SK-N-SH (cell line): ENCODE measurements at regions not wholly inside any gene's neighbourhood (a gene's known extent, or its start where the extent isn't known, plus 50 kb on each side); places are given as distances from the start of the nearest gene placed in this dataset.

Experiments
- CTCF ChIA-PET: fragments of 300-600, 350-600 bp; formaldehyde crosslinking; extraction: SDS; loops from one replicate; lab custom pipeline; 2021; lab: Yijun Ruan, JAX
- POLR2A ChIA-PET: fragments of 350-600 bp; sonication (Branson Sonifier 250); formaldehyde crosslinking; extraction: SDS; loops from one replicate; lab custom pipeline; 2020; ENCODE audit warnings: antibody characterized with exemption, inconsistent platforms; lab: Yijun Ruan, JAX
- DNase-seq: peaks from one replicate; pipeline ENCODE4 v3.0.0; 2012
- H2AFZ ChIP-seq: fragments of 200-600 bp; sonication (generic); 2 replicates; pipeline ENCODE4 v1.8.1; 2016; ENCODE audit warnings: antibody characterized with exemption, mild to moderate bottlenecking, low read depth
- H3F3A ChIP-seq: fragments of 200-600 bp; sonication (generic); replicated peaks from 2 replicates; pipeline ENCODE3; 2016; ENCODE audit warnings: antibody characterized with exemption, mild to moderate bottlenecking; ENCODE audit not compliant: insufficient read depth
- H3K27ac ChIP-seq, 2 experiments: fragments of 200-500 bp in 1 of 2; fragments of 200-600 bp in 1 of 2; sonication (Bioruptor generic) in 1 of 2; sonication (generic), shearing (Covaris generic) in 1 of 2; 2 replicates each; pipeline versions ENCODE4 v1.5.1 to v1.6.1; 2014 to 2016; ENCODE audit warnings: low read depth in 2 of 2, inconsistent platforms in 1 of 2, low read length in 1 of 2, mild to moderate bottlenecking in 1 of 2, mixed read lengths in 1 of 2
- H3K27me3 ChIP-seq: fragments of 200-600 bp; sonication (generic), shearing (Covaris generic); 2 replicates; pipeline ENCODE4 v1.6.1; 2016; ENCODE audit warnings: mixed run types; ENCODE audit not compliant: insufficient read depth
- H3K36me3 ChIP-seq, 2 experiments: fragments of 200-500 bp in 1 of 2; fragments of 200-600 bp in 1 of 2; sonication (Bioruptor generic) in 1 of 2; sonication (generic) in 1 of 2; replicated peaks in 1 of 2; 2 replicates each; pipeline versions ENCODE3 to v1.5.1; 2014 to 2016; ENCODE audit warnings: low read length in 1 of 2, mild to moderate bottlenecking in 1 of 2; ENCODE audit not compliant: insufficient read depth in 2 of 2, control insufficient read depth in 1 of 2
- H3K4me1 ChIP-seq, 2 experiments: fragments of 200-500 bp in 1 of 2; fragments of 200-600 bp in 1 of 2; sonication (Bioruptor generic) in 1 of 2; sonication (generic), shearing (Covaris generic) in 1 of 2; 2 replicates each; pipeline versions ENCODE4 v1.5.1 to v1.6.1; 2014 to 2016; ENCODE audit warnings: low read depth in 1 of 2, low read length in 1 of 2, mixed run types in 1 of 2; ENCODE audit not compliant: insufficient read depth in 2 of 2, control insufficient read depth in 1 of 2
- H3K4me2 ChIP-seq: fragments of 200-600 bp; sonication (generic), shearing (Covaris generic); 2 replicates; pipeline ENCODE4 v1.6.1; 2017; ENCODE audit warnings: mixed run types
- H3K4me3 ChIP-seq, 2 experiments: fragments of 200-500 bp in 1 of 2; fragments of 200-600 bp in 1 of 2; sonication (Bioruptor generic) in 1 of 2; sonication (generic), shearing (Covaris generic) in 1 of 2; 2 replicates each; pipeline versions ENCODE4 v1.5.1 to v1.8.1; 2014 to 2016; ENCODE audit warnings: low read depth in 2 of 2, inconsistent platforms in 1 of 2, low read length in 1 of 2, mild to moderate bottlenecking in 1 of 2, mixed read lengths in 1 of 2, moderate library complexity in 1 of 2
- H3K79me2 ChIP-seq: fragments of 200-600 bp; sonication (generic); 2 replicates; pipeline ENCODE4 v1.8.1; 2017; ENCODE audit warnings: mild to moderate bottlenecking; ENCODE audit not compliant: insufficient read depth
- H3K9ac ChIP-seq: fragments of 200-600 bp; sonication (generic); 2 replicates; pipeline ENCODE4 v1.6.1; 2017; ENCODE audit warnings: mixed run types
- H3K9me2 ChIP-seq: fragments of 200-600 bp; sonication (generic); 2 replicates; pipeline ENCODE4 v1.6.1; 2017; ENCODE audit warnings: mixed run types
- H3K9me3 ChIP-seq: fragments of 200-600 bp; sonication (generic); 2 replicates; pipeline ENCODE4 v1.6.1; 2017; ENCODE audit warnings: mixed run types, mild to moderate bottlenecking, moderate library complexity
- H4K20me1 ChIP-seq: fragments of 200-600 bp; sonication (generic); 2 replicates; pipeline ENCODE4 v1.6.1; 2017; ENCODE audit warnings: mild to moderate bottlenecking, mixed run types; ENCODE audit not compliant: insufficient read depth
- CHD2 ChIP-seq: fragments of 150-350 bp; IDR thresholded peaks from 2 replicates; pipeline ENCODE4 v1.6.1; 2018; ENCODE audit warnings: low read length; ENCODE audit not compliant: partially characterized antibody
- ELF1 ChIP-seq: IDR thresholded peaks from 2 replicates; pipeline ENCODE4 v1.4.0; 2012
- EZH2phosphoT487 ChIP-seq: fragments of 200-600 bp; sonication (generic); IDR thresholded peaks from 2 replicates; pipeline ENCODE4 v1.6.1; 2017; ENCODE audit warnings: low read depth, mixed run types, mild to moderate bottlenecking, antibody characterized with exemption, moderate library complexity, borderline replicate concordance
- FOSL2 ChIP-seq: IDR thresholded peaks from 2 replicates; pipeline ENCODE4 v1.4.0; 2012; ENCODE audit warnings: low read depth, mild to moderate bottlenecking, moderate library complexity, borderline replicate concordance
- FOXJ3 ChIP-seq: sonication (generic); formaldehyde crosslinking; IDR thresholded peaks from 2 replicates; pipeline ENCODE4 v1.5.1; 2020; ENCODE audit warnings: mild to moderate bottlenecking, missing genetic modification reagents
- FOXM1 ChIP-seq: IDR thresholded peaks from 2 replicates; pipeline ENCODE4 v1.4.0; 2012; ENCODE audit warnings: low read depth, mild to moderate bottlenecking
- GATA2 ChIP-seq: sonication (generic); formaldehyde crosslinking; IDR thresholded peaks from 2 replicates; pipeline ENCODE4 v1.5.0; 2020; ENCODE audit warnings: mild to moderate bottlenecking, missing genetic modification reagents
- JUND ChIP-seq: IDR thresholded peaks from 2 replicates; pipeline ENCODE4 v1.4.0; 2012
- MEF2A ChIP-seq: IDR thresholded peaks from 2 replicates; pipeline ENCODE4 v1.4.0; 2012; ENCODE audit warnings: low read depth, borderline replicate concordance
- NFIC ChIP-seq: IDR thresholded peaks from 2 replicates; pipeline ENCODE4 v1.4.0; 2012; ENCODE audit warnings: borderline replicate concordance
- POLR2AphosphoS5 ChIP-seq: IDR thresholded peaks from 2 replicates; pipeline ENCODE4 v1.6.1; 2012; ENCODE audit warnings: low read depth, low read length
- RFX5 ChIP-seq: IDR thresholded peaks from 2 replicates; pipeline ENCODE4 v1.6.1; 2012; ENCODE audit warnings: mild to moderate bottlenecking, improper control_type of control experiment, low read length
- SIN3A ChIP-seq: IDR thresholded peaks from 2 replicates; pipeline ENCODE4 v1.6.1; 2012; ENCODE audit warnings: low read depth, mild to moderate bottlenecking, low read length, moderate library complexity, borderline replicate concordance
- SMC3 ChIP-seq: IDR thresholded peaks from 2 replicates; pipeline ENCODE4 v1.6.1; 2012; ENCODE audit warnings: low read depth, low read length, improper control_type of control experiment
- TAF1 ChIP-seq: IDR thresholded peaks from 2 replicates; pipeline ENCODE4 v1.6.1; 2012; ENCODE audit warnings: low read depth, mild to moderate bottlenecking, low read length, moderate library complexity, borderline replicate concordance
- TEAD4 ChIP-seq: IDR thresholded peaks from 2 replicates; pipeline ENCODE4 v1.4.0; 2012; ENCODE audit warnings: mild to moderate bottlenecking, borderline replicate concordance; ENCODE audit not compliant: insufficient read depth
- YY1 ChIP-seq: IDR thresholded peaks from 2 replicates; pipeline ENCODE4 v1.4.0; 2012; ENCODE audit warnings: low read depth, mild to moderate bottlenecking
- WGBS: methylation state at CpG from one replicate; pipeline ENCODE4 v1.1.6; 2017; ENCODE audit warnings: low lambda C conversion rate; 5-methylcytosine and 5-hydroxymethylcytosine counted together
- TF ChIP-seq, protein P1 (sequence below): IDR thresholded peaks from 2 replicates; pipeline ENCODE4 v1.6.1; 2012; ENCODE audit warnings: mild to moderate bottlenecking, low read depth, low read length, moderate library complexity
- TF ChIP-seq, protein P2 (sequence below): IDR thresholded peaks from 2 replicates; pipeline ENCODE4 v1.4.0; 2012; ENCODE audit warnings: low read depth, borderline replicate concordance

- H3K9ac ChIP-seq = no peak overlapping the region
- H3K27me3 ChIP-seq = no peaks in the 10 kb centered on the region
- H3K36me3 ChIP-seq = no peaks in the 10 kb centered on the region
- TF ChIP-seq TEAD4 = no peak
- no peak for TF ChIP-seq MEF2A
- TF ChIP-seq FOSL2 = no peak
- no peak for TF ChIP-seq RFX5
- no peak for TF ChIP-seq POLR2AphosphoS5
- TF ChIP-seq SIN3A = no peak
- TF ChIP-seq ELF1 = no peak
- no peak for TF ChIP-seq NFIC
- TF ChIP-seq YY1 = no peak
- no peak for TF ChIP-seq JUND
- no peak for TF ChIP-seq GATA2
- TF ChIP-seq TAF1 = no peak
- TF ChIP-seq EZH2phosphoT487 = no peak
- TF ChIP-seq, protein P1, sequence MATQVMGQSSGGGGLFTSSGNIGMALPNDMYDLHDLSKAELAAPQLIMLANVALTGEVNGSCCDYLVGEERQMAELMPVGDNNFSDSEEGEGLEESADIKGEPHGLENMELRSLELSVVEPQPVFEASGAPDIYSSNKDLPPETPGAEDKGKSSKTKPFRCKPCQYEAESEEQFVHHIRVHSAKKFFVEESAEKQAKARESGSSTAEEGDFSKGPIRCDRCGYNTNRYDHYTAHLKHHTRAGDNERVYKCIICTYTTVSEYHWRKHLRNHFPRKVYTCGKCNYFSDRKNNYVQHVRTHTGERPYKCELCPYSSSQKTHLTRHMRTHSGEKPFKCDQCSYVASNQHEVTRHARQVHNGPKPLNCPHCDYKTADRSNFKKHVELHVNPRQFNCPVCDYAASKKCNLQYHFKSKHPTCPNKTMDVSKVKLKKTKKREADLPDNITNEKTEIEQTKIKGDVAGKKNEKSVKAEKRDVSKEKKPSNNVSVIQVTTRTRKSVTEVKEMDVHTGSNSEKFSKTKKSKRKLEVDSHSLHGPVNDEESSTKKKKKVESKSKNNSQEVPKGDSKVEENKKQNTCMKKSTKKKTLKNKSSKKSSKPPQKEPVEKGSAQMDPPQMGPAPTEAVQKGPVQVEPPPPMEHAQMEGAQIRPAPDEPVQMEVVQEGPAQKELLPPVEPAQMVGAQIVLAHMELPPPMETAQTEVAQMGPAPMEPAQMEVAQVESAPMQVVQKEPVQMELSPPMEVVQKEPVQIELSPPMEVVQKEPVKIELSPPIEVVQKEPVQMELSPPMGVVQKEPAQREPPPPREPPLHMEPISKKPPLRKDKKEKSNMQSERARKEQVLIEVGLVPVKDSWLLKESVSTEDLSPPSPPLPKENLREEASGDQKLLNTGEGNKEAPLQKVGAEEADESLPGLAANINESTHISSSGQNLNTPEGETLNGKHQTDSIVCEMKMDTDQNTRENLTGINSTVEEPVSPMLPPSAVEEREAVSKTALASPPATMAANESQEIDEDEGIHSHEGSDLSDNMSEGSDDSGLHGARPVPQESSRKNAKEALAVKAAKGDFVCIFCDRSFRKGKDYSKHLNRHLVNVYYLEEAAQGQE = no peak
- TF ChIP-seq FOXJ3 (CRISPR knock-in tag) = no peak
- TF ChIP-seq, protein P2, sequence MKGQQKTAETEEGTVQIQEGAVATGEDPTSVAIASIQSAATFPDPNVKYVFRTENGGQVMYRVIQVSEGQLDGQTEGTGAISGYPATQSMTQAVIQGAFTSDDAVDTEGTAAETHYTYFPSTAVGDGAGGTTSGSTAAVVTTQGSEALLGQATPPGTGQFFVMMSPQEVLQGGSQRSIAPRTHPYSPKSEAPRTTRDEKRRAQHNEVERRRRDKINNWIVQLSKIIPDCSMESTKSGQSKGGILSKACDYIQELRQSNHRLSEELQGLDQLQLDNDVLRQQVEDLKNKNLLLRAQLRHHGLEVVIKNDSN = no peak
- H3K4me3 ChIP-seq = no peak overlapping the region
- DNase-seq = no peak
- H3K9me2 ChIP-seq = no peaks in the 10 kb centered on the region
- no CpG with 5 or more reads among the region's 1 CpG for WGBS
- no peak overlapping the region for H2AFZ ChIP-seq
- H3K9me3 ChIP-seq = no peaks in the 10 kb centered on the region
- H3K4me1 ChIP-seq = no peaks in the 10 kb centered on the region
- ChIA-PET POLR2A (no interaction called here), CTCF (no interaction called here)
- H4K20me1 ChIP-seq = no peaks in the 10 kb centered on the region
- no peak overlapping the region for H3K27ac ChIP-seq
- no peaks in the 10 kb centered on the region for H3F3A ChIP-seq
- H3K79me2 ChIP-seq = no peaks in the 10 kb centered on the region
- H3K4me2 ChIP-seq = no peak overlapping the region
Measured at GRCh38 chr12:102687523-102687922, 207.2 kb upstream of the IGF1 start.

DNA sequence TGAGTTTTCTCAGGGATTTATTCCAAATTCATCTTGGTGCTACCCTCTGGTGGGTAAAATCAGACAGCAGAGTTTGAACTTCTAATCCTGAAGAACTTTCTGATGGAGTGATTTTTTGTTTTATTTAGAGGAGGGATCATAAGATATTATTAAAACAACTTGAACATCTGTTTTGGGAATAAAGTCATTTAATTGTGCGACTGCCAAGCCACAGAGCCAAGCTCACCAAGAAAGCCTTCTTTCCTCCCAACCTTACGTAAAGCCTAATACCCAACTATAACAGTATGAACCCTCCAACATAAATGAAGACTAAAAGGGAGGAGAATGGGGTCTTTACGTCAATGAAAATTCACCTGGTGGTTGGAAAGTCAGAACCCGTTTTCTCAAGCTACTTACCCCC lies 205.5 kb upstream of the IGF1 start:
- H3K36me3 ChIP-seq = no peaks in the 10 kb centered on the region
- H4K20me1 ChIP-seq = no peaks in the 10 kb centered on the region
- no peaks in the 10 kb centered on the region for H3K9me2 ChIP-seq
- H3K9ac ChIP-seq = no peak overlapping the region
- DNase-seq = no peak
- no peaks in the 10 kb centered on the region for H3K4me1 ChIP-seq
- H2AFZ ChIP-seq = no peak overlapping the region
- POLR2A ChIA-PET = no interaction called here
- H3F3A ChIP-seq = no peaks in the 10 kb centered on the region
- H3K4me3 ChIP-seq = no peak overlapping the region
- CTCF ChIA-PET = no interaction called here
- H3K27ac ChIP-seq = no peak overlapping the region
- no peaks in the 10 kb centered on the region for H3K79me2 ChIP-seq
- TF ChIP-seq SMC3 (no peak), FOXM1 (no peak), NFIC (no peak), TEAD4 (no peak), ELF1 (no peak), CHD2 (no peak)
- no peak overlapping the region for H3K4me2 ChIP-seq
- H3K27me3 ChIP-seq = no peaks in the 10 kb centered on the region
- 48% methylated on average over 4 of the region's 4 CpGs for WGBS
- no peaks in the 10 kb centered on the region for H3K9me3 ChIP-seq
